ENCODE measurements at regions not wholly inside any gene's neighbourhood (a gene's known extent, or its start where the extent isn't known, plus 50 kb on each side); places are given as distances from the start of the nearest gene placed in this dataset.

DNA sequence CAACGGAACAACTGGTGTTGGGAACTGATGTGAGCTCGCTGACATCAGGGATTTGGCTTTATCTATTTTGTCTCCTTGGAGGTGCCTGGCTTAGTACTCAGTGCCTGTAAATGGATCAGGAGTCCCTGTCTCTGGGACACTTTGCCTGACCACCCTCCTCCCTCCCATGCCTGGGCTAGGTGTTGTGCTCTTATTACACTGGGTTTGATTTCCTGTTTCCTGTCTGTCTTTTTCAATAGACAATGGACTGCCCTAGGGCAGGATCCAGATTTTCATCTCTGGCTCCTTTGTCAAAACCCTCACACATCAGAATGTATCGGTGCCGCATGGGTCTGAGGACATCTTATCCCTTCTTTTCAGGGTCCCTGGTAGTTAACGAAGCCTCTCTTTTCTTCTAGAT lies 223.6 kb upstream of the ASIC2 start:
- DNase-seq = no peak

GRCh38 chr17:33517746-33518145 lies 224.7 kb upstream of the ASIC2 start:
- DNase-seq = no peak

DNA sequence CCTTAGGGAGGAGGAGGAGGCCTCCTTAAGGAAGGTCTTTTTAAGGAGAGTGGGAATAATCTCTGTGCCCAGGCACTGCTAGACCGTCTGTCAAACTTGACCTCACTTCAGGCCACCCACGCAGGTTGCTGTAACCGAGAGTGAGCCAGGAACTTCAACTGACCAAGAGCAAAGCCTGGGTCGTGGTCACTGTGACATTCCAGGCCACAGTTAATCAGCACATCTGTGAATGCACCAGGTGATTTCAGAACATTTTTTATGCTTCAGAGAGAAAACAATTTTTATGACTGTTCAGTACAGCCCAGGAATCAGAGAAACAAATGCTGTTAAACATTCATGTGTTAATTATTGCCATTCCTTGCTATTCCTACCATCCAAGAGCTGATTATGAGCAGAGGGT lies 226.6 kb upstream of the ASIC2 start:
- no peak for DNase-seq

GRCh38 chr17:33520426-33521330 lies 227.6 kb upstream of the ASIC2 start:
- DNase-seq = peak; percentile 13

DNA sequence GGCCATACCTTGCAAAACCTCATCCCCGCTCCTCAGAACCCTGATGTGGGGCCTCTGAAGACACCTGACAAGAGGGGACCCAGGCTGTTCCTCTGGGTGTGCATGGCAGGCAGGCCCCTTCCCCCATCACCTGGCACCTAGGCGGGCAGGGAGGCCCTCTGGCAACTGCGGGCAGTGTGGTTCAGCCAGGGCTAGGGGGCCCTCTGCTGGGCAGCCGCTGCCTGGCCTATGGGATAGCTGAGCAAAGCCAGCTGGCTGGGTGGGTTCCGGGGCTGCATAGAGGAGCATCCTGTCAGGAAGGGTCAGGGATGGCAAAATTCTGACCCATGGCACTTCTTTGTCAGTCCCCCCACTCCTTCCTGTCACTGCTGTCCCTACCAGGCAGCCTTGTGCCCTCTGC lies 228.7 kb upstream of the ASIC2 start:
- no peak for DNase-seq

GRCh38 chr17:33522623-33523022 lies 229.5 kb upstream of the ASIC2 start:
- no peak for DNase-seq

DNA sequence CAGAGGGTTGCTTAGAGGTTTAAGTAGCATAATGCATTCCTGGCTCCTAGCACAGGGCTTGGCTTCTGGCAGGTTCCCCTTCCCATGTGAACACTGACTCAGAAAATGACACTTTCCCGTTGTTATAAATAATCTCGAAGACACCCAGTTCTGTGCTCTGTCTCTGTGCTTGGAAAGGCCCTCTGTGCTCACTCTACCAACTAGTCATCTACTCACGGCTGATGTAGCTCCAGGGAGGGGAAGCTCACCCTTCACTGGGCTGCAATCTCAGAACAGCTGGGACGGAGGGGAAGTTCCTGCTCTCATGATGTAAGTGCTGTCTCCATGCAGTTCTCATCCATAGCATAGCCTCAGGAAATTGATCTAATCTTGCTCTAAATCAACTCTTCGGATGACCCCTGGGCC lies 230.5 kb upstream of the ASIC2 start:
- no peak for DNase-seq

DNA sequence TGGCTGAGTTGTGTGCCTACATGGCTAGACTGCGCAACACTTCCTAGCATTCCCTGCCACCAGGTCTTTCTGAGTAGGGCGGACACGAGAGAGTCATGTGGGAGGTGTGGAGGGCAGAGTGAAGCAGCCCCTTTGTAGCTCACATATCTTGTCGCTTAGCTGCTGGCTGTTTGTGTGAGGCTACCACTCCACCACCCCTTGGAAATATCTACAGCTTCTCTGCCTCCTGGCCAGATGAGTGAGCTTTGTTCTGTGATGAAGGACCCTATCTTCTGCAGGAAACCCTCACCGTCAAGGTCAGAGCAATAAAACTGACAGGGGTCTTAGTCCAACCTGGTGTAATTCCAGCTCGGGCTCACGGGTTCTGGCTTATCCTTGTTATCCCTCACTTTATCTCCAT lies 232.1 kb upstream of the ASIC2 start:
- no peak for DNase-seq

DNA sequence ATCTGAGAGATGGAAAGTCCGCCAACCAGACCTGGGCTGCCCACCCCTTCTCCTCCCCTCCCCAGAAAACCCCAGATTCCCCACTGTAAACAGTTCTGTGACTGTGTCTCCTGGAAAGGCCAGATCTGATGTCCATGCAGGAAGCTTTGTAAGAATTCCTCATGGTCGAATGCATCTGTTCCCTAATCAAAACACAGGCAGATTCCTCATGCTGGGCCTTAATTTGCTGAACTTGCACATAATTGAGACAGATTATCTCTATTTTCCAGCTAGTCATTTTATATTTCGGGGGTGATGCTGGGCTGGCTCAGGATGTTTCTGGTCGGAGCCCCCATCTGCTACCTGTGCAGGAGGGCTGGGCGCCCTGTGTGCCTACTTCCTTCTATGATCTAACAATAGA lies 233.6 kb upstream of the ASIC2 start:
- DNase-seq = no peak

DNA sequence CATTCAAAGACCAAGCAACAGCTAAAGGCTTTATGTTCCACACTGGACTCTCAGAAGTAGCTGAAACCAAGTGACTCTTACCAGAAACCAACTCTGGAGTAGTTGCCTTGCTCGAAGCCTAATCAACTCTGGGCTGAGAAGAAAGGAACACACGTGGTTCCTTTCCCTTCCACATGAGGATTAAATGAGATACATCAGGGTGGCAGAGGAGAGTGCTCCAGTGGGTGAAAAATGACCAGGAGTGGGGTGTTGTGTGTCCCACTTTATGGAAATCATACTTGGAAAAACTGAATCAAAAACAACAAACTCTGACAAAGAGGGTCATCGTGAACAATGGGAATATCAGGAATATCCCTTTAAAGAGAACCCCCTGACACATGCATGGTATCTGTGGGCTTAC lies 234.2 kb upstream of the ASIC2 start:
- DNase-seq = no peak

DNA sequence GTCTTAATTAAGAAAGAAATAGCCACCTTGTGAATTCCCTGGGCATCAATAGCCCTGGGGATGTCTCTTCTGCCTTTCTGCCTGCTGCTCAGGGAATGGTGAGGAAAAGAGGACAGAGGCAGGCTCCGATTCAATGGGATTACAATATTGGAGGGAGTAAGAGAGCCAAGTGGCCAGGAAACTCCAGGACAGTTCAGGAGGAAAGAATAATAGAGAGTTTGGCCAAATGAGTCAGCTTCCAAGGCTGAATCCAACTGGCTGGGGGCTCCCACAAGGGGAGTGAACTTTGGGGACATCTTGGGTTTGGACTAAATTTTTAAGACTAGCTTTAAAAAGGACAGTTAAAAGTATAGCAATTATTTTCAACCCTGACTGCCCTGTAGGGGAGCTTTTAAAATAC lies 235.8 kb upstream of the ASIC2 start:
- no peak for DNase-seq

GRCh38 chr17:33529816-33530215 lies 236.7 kb upstream of the ASIC2 start:
- DNase-seq = no peak

- no peak for DNase-seq
Measured at GRCh38 chr17:33531311-33531710, 238.2 kb upstream of the ASIC2 start.

DNA sequence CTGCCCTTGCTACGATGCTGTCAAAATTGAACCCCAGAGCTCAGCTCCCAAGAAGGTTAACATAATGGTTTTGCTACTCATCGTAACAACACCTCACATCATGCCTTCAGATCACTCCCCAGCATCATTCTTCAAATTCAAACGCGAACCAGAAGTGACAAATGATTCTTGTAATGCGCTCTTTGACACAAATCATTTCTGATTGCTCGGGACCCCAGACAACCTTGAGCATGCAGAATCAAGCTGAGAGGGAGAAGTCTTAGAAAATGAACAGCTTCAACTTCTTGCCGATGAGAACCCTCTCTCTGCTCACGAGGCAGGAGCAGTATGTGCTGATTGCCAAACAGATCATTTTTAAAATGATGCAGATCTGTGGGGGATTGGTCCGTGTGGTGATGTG lies 241.0 kb upstream of the ASIC2 start:
- DNase-seq = no peak

DNA sequence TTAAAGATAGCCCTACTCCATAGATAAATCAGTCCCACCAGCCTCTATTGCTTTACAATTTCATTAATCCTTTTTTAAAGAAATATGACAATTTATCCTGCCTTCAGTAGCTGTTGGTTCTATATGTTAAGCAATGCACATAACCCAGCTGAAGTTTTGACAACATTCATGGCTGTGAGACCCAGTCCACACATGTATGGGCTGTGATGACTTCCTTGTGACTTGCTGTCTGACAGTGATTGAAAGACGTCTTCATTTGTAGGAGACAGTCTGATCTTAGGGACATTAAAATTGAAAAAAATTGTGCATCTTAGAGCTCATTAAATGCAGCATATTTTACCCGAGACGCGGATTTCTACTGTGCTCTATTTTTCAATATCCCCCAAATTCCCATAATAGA lies 252.0 kb upstream of the ASIC2 start:
- DNase-seq = no peak

GRCh38 chr17:33550261-33550660 lies 257.2 kb upstream of the ASIC2 start:
- no peak for DNase-seq

DNA sequence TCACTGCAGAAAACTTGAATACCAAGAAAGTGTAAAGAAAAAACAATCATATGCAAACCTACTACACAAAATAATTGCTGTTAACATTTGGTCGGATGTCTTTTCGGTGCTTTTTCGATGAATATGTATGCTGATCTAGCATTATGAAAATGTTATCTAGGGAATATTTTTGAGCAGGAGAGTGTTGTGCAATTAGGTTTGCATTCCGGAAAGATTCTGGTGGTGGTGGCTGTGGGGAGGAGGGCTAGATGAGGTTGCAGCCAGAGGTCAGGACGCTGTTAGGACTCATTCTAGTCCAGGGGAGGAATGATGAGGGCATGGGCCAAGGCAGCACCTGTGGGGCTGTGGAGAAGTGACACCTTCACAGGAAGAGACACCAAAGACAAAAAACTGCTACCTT lies 258.0 kb upstream of the ASIC2 start:
- DNase-seq = no peak

DNA sequence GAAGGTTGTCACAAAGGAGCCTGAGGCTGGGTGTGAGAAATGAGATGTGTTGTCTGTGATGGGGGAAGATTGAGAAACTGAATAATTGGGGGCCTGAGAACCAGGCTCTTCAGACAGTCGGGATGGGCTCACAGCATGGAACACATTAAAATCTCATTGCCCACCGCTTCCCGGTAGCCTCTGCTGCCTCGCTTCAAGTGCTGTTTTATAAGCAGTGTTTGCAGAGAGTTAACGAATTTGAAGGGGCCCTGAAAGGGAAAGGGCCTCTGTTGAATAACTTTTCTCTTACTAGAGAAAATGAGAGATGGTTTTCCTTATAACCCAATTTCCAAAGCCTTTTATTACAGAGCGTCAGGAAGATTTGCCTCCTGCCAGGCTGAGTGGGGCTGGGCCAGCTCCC lies 258.8 kb upstream of the ASIC2 start:
- DNase-seq = no peak

DNA sequence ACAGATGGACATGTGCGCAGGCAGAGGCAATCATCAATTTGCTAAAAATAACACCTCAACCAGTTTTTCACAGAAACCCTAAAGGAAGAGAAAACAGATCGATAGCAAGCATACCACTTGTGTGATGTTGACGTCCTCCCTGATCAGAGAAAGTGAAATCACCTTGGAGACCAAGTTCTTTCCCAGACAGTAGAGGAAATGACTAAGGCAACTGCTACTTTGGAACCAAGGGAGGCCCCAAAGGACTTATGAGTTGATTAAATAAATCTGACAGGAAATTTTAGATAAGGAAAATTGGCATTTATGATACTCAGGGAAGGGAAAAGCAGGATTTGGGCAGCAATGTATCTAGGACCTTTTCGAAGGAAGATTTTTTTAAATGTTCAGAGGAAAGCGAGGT lies 267.1 kb upstream of the ASIC2 start:
- DNase-seq = no peak

DNA sequence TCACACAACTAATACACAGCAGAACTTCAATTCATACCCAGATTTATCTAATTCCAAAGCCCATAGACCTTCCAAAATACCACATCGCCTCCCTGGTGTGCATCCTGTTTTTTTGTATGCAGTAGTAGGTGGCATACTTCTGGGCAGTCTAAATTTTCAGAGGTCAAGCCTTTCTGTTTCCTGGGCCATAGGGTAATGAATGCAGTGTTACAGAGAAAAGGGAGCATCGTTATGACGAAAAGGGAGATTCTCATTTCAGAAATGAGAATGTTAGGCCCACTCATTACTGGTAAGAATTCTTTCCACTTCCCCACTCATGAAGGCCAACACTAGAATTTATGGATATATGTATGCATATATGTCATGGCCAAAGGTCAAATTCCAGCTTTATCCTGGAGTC lies 267.8 kb upstream of the ASIC2 start:
- no peak for DNase-seq

DNA sequence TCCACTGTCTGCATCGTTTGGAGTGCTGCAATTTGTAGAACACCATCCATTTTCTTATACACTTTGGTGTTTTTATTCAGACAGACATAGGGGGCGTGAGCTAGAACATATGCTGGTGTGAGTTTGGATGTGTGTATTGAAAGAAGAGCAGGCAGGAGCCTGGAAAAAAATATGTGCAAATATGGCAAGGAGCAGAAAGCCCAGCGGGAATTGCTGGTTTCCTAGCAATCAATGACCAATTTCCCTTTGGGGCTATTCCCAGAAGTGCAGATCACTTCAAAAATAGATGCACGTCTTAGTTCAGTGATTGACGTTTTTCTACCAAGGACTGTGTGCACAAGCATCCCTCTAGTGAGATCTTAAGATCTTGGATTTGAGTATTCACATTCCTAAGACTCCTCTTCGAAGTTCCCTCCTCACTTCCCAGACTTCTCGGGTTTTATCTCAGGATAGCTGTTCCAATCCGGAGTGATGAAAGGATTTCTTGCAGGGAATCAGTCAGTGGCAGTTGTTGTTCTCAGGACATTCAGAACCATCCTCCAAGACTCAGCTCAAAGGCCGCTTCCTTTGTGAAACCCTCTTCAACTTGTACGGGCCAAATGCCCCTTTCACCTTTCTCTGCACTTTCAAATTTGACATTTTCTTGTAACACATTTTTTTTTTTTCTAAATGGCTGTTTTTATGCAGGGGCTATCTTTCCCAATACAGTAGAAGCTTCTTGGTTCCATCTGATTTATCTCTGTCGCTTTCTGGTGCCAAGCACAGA lies 268.7 kb upstream of the ASIC2 start:
- no peak for DNase-seq

- DNase-seq = no peak
Measured at GRCh38 chr17:33562792-33563191, 269.7 kb upstream of the ASIC2 start.

DNA sequence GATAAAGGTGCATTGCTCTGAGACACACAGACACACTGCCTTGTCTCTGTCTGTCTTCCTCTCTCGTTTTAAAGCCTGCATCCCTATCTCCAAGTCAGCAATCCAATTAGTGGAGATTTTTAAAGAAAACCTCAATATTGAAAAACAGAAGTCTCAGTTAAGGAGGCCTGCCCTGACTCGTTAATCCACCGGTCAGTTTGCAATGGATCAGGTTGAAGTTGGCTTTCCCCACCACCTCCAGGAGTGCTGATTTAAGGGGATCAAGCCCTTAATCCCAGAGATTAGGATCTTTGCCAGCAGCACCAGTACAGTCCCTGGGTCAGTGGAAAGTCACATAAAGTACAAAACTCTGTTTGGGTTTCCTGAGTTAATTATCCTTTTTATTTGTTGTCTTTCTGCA lies 271.1 kb upstream of the ASIC2 start:
- no peak for DNase-seq

DNA sequence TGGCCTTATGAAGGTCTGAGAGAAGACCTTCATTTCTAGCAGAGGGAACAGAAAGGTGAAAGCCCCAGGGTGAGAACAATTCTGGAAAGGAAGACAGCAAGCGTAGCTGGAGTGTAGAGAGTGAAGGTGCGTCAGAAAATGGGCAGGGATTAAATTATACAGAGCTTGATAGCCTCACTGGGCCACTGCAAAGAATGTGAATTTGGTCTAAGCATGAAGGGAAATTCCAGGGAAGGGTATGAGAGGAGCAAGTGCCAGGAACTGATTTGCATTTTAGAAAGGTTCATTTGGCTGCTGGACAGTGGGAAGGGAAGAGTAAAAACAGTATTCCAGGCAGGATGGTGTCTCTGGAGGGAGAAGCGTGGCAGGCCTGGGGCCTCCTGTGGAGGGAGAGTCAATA lies 274.1 kb upstream of the ASIC2 start:
- no peak for DNase-seq

Data from T-helper 9 cell (primary cell).